ENCODE measurements at regions not wholly inside any gene's neighbourhood (a gene's known extent, or its start where the extent isn't known, plus 50 kb on each side); places are given as distances from the start of the nearest gene placed in this dataset.
"Not testable (repeated sequence)": the region's sequence is repeated elsewhere in the genome, so short reads cannot be mapped to it uniquely, and the experiment has no call there.

GRCh38 chr14:51366866-51367599 lies 127.0 kb downstream of the TMX1 start:
- not testable (repeated sequence) for TF ChIP-seq POLR2AphosphoS5 (IDR thresholded peaks at IDR 0.05; ENCODE audit: borderline replicate concordance, low read depth, low read length); EZH2 (IDR thresholded peaks at IDR 0.05); FOXP2 (optimal IDR thresholded peaks at IDR 0.05; ENCODE audit: control extremely low read depth, extremely low read length, insufficient read depth)
